Astrocyte (in vitro differentiated cells and primary cell): ENCODE measurements at regions not wholly inside any gene's neighbourhood (a gene's known extent, or its start where the extent isn't known, plus 50 kb on each side); places are given as distances from the start of the nearest gene placed in this dataset.

Experiments used
- DNase-seq: peaks from one replicate; pipeline ENCODE4 v3.0.0-alpha.2; 2010; ENCODE audit warnings: low read depth
- FAIRE-seq: peaks from 2 replicates; lab custom pipeline; 2011; peaks lifted over from hg19 to GRCh38; lab: Jason Lieb, UNC
- H2AFZ ChIP-seq: 2 replicates; pipeline ENCODE4 v1.6.0; 2012; ENCODE audit warnings: low read depth, low read length, inconsistent platforms
- H3K27ac ChIP-seq: 2 replicates; pipeline ENCODE4 v1.5.1; 2011; ENCODE audit warnings: low read depth, low read length, inconsistent platforms
- H3K27me3 ChIP-seq: 2 replicates; pipeline ENCODE4 v1.6.0; 2011; ENCODE audit warnings: low read length, inconsistent platforms; ENCODE audit not compliant: insufficient read depth
- H3K36me3 ChIP-seq: 2 replicates; pipeline ENCODE4 v1.5.1; 2011; ENCODE audit warnings: low read length, inconsistent platforms; ENCODE audit not compliant: insufficient read depth
- H3K4me1 ChIP-seq: 2 replicates; pipeline ENCODE4 v1.5.1; 2011; ENCODE audit warnings: low read length, inconsistent platforms; ENCODE audit not compliant: insufficient read depth
- H3K4me2 ChIP-seq: 2 replicates; pipeline ENCODE4 v1.6.0; 2012; ENCODE audit warnings: low read length, inconsistent platforms
- H3K4me3 ChIP-seq: 2 replicates; pipeline ENCODE4 v1.5.1; 2011; ENCODE audit warnings: low read depth, mild to moderate bottlenecking, low read length, inconsistent platforms; ENCODE audit not compliant: insufficient read depth
- H3K79me2 ChIP-seq: 2 replicates; pipeline ENCODE4 v1.6.0; 2012; ENCODE audit warnings: mild to moderate bottlenecking, low read length, inconsistent platforms; ENCODE audit not compliant: insufficient read depth
- H3K9ac ChIP-seq: 2 replicates; pipeline ENCODE4 v1.6.0; 2012; ENCODE audit warnings: mild to moderate bottlenecking, low read length, inconsistent platforms
- H3K9me3 ChIP-seq: 2 replicates; pipeline ENCODE4 v1.5.1; 2012; ENCODE audit warnings: low read depth, mild to moderate bottlenecking, low read length, inconsistent platforms; ENCODE audit not compliant: insufficient read depth
- H4K20me1 ChIP-seq: 2 replicates; pipeline ENCODE4 v1.6.0; 2012; ENCODE audit warnings: low read length, inconsistent platforms; ENCODE audit not compliant: insufficient read depth
- H3K27ac Mint-ChIP-seq: one replicate; pipeline ENCODE4 v1.8.0; 2021; ENCODE audit warnings: mild to moderate bottlenecking, mixed read lengths; ENCODE audit not compliant: unreplicated experiment
- H3K27me3 Mint-ChIP-seq: one replicate; pipeline ENCODE4 v1.8.0; 2021; ENCODE audit warnings: low read depth, mixed read lengths; ENCODE audit not compliant: unreplicated experiment
- H3K36me3 Mint-ChIP-seq: one replicate; pipeline ENCODE4 v1.8.0; 2021; ENCODE audit warnings: low read depth, mixed read lengths; ENCODE audit not compliant: unreplicated experiment
- H3K4me1 Mint-ChIP-seq: one replicate; pipeline ENCODE4 v1.8.0; 2021; ENCODE audit warnings: low read depth, mixed read lengths; ENCODE audit not compliant: unreplicated experiment
- H3K4me3 Mint-ChIP-seq: one replicate; pipeline ENCODE4 v1.8.0; 2021; ENCODE audit warnings: mild to moderate bottlenecking, moderate library complexity, mixed read lengths; ENCODE audit not compliant: unreplicated experiment
- H3K9me3 Mint-ChIP-seq: one replicate; pipeline ENCODE4 v1.8.0; 2021; ENCODE audit warnings: mild to moderate bottlenecking, mixed read lengths; ENCODE audit not compliant: unreplicated experiment
- CTCF ChIP-seq: IDR thresholded peaks from 2 replicates; pipeline ENCODE4 v1.5.1; 2011; ENCODE audit warnings: low read depth, mild to moderate bottlenecking, inconsistent platforms, low read length, moderate library complexity; ENCODE audit not compliant: insufficient read depth
- EZH2 ChIP-seq: IDR thresholded peaks from 2 replicates; pipeline ENCODE4 v1.6.1; 2012; ENCODE audit warnings: mild to moderate bottlenecking, low read length, inconsistent platforms; ENCODE audit not compliant: insufficient read depth

DNA sequence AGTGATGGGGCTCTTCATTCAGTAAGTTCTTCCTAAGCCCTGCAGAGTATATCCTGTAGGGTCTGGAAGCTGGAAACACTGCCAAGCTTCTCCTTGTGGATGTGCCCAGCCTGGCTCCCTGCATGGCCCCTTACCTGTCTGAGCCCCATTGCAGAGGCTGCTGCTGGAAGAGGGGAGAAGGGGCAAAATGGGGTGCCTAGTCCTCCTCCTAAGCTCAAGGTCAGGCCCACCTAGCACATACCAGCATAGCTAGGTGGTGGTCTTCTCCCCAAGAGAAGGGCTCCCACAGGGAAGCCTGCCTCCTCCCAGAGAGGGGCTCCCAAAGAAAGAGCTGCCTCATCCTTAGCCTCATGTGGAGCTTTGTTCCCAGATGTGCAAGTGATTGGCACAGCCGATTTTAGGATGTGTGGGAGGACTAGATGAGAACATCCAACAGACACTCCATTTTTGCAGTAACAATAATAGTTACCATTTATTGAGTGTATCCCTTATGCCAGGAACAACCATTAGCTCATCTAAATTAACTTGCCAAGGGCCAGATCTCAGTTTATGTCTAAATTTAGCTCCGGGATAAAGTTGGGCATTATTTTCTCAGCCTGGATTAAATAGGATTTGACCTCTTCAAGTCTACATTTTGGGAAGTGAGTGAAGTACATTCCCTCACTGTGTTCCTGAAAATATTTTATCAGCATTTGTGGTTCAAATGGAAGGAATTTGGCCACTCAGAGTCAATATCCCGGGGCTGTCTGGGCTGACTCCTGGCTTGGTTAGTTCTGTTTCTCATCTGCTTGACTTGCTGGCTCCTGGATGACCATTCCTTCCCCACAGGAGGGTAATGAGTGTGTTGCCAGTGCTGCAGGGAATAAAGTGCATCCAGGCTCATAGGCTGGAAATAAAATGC is 291.1 kb upstream of the ROPN1 start:
- Mint-ChIP-seq H3K4me3 (no peak overlapping the region), H3K4me1 (peaks cover 16% of the 10 kb centered on the region)

GRCh38 chr3:124283652-124284023 is 291.7 kb upstream of the ROPN1 start:
- no peak overlapping the region for H3K4me2 ChIP-seq
- Mint-ChIP-seq H3K27ac (no peak overlapping the region), H3K4me1 (peaks cover 14% of the 10 kb centered on the region), H3K36me3 (peaks cover 13% of the 10 kb centered on the region), H3K27me3 (peaks cover 14% of the 10 kb centered on the region), H3K9me3 (peaks cover 2% of the 10 kb centered on the region), H3K4me3 (no peak overlapping the region)
- TF ChIP-seq EZH2 (no peak), CTCF (no peak)
- H4K20me1 ChIP-seq, result peaks cover 5% of the 10 kb centered on the region
- FAIRE-seq, result no peak
- no peak for DNase-seq
- no peaks in the 10 kb centered on the region for H3K79me2 ChIP-seq
- no peak overlapping the region for H3K27ac ChIP-seq
- no peaks in the 10 kb centered on the region for H3K9me3 ChIP-seq
- no peak overlapping the region for H3K4me3 ChIP-seq
- H2AFZ ChIP-seq, result no peak overlapping the region
- H3K9ac ChIP-seq, result no peak overlapping the region
- H3K4me1 ChIP-seq, result no peaks in the 10 kb centered on the region
- H3K36me3 ChIP-seq, result no peaks in the 10 kb centered on the region
- no peaks in the 10 kb centered on the region for H3K27me3 ChIP-seq

More for the DNA sequence above, 291.1 kb upstream of the ROPN1 start:
- peaks cover 14% of the 10 kb centered on the region for H3K27me3 Mint-ChIP-seq
- no peak overlapping the region for H3K27ac Mint-ChIP-seq
- Histone ChIP-seq H3K4me1 (no peaks in the 10 kb centered on the region), H3K9ac (no peak overlapping the region), H3K27me3 (no peaks in the 10 kb centered on the region), H3K9me3 (no peaks in the 10 kb centered on the region), H3K27ac (no peak overlapping the region), H4K20me1 (peaks cover 5% of the 10 kb centered on the region), H3K4me3 (no peak overlapping the region), H2AFZ (no peak overlapping the region), H3K79me2 (no peaks in the 10 kb centered on the region), H3K4me2 (no peak overlapping the region), H3K36me3 (no peaks in the 10 kb centered on the region)
- peak; percentile 81 for DNase-seq
- peaks cover 2% of the 10 kb centered on the region for H3K9me3 Mint-ChIP-seq
- peak; percentile 55 for FAIRE-seq
- TF ChIP-seq CTCF (no peak), EZH2 (no peak)
- H3K36me3 Mint-ChIP-seq, result peaks cover 9% of the 10 kb centered on the region

GRCh38 chr3:124288996-124289395 is 297.1 kb upstream of the ROPN1 start:
- Histone ChIP-seq H3K4me2 (no peak overlapping the region), H2AFZ (no peak overlapping the region), H3K9ac (no peak overlapping the region), H3K9me3 (no peaks in the 10 kb centered on the region), H3K27ac (no peak overlapping the region), H3K79me2 (no peaks in the 10 kb centered on the region), H3K27me3 (no peaks in the 10 kb centered on the region), H3K4me3 (no peak overlapping the region), H4K20me1 (no peaks in the 10 kb centered on the region), H3K4me1 (no peaks in the 10 kb centered on the region), H3K36me3 (no peaks in the 10 kb centered on the region)
- peaks cover 8% of the 10 kb centered on the region for H3K36me3 Mint-ChIP-seq
- no peak for DNase-seq
- no peak overlapping the region for H3K27ac Mint-ChIP-seq
- no peak for FAIRE-seq
- peaks cover 4% of the 10 kb centered on the region for H3K27me3 Mint-ChIP-seq
- H3K4me1 Mint-ChIP-seq, result peaks cover 8% of the 10 kb centered on the region
- no peaks in the 10 kb centered on the region for H3K9me3 Mint-ChIP-seq
- H3K4me3 Mint-ChIP-seq, result no peak overlapping the region
- TF ChIP-seq EZH2 (no peak), CTCF (no peak)
